HFFc6 (cell line): ENCODE measurements at regions not wholly inside any gene's neighbourhood (a gene's known extent, or its start where the extent isn't known, plus 50 kb on each side); places are given as distances from the start of the nearest gene placed in this dataset.

Experiments
- DNase-seq: peaks from one replicate; pipeline ENCODE4 v3.0.0-alpha.2; 2018
- H3K27ac Mint-ChIP-seq: 2 replicates; pipeline ENCODE4 v1.8.0; 2020; ENCODE audit warnings: mild to moderate bottlenecking, mixed read lengths
- H3K27me3 Mint-ChIP-seq: 2 replicates; pipeline ENCODE4 v1.8.0; 2021; ENCODE audit warnings: mild to moderate bottlenecking, moderate library complexity, mixed read lengths; ENCODE audit not compliant: insufficient read depth
- H3K36me3 Mint-ChIP-seq: 2 replicates; pipeline ENCODE4 v1.8.0; 2021; ENCODE audit warnings: low read depth, mixed read lengths
- H3K4me1 Mint-ChIP-seq: 2 replicates; pipeline ENCODE4 v1.8.0; 2020; ENCODE audit warnings: low read depth, mixed read lengths
- H3K4me3 Mint-ChIP-seq: 2 replicates; pipeline ENCODE4 v1.8.0; 2020; ENCODE audit warnings: mild to moderate bottlenecking, moderate library complexity, mixed read lengths
- H3K9me3 Mint-ChIP-seq: 2 replicates; pipeline ENCODE4 v1.8.0; 2020; ENCODE audit warnings: mild to moderate bottlenecking, mixed read lengths
- CTCF ChIP-seq: fragments of 200-600 bp; sonication (generic); IDR thresholded peaks from 2 replicates; pipeline ENCODE4 v1.5.0; 2021; ENCODE audit warnings: antibody characterized with exemption, mild to moderate bottlenecking

- no peak overlapping the region for H3K27ac Mint-ChIP-seq
- H3K36me3 Mint-ChIP-seq, result peaks cover 10% of the 10 kb centered on the region
- DNase-seq, result no peak
- no peak for TF ChIP-seq CTCF
- H3K9me3 Mint-ChIP-seq, result no peaks in the 10 kb centered on the region
- H3K4me1 Mint-ChIP-seq, result peaks cover 58% of the 10 kb centered on the region
- no peak overlapping the region for H3K4me3 Mint-ChIP-seq
- no peaks in the 10 kb centered on the region; the same call in 1 of the 2 replicates for H3K27me3 Mint-ChIP-seq
Observed at GRCh38 chr2:215738351-215738750, 275.0 kb downstream of the MREG start.

- Mint-ChIP-seq H3K27me3 (no peaks in the 10 kb centered on the region; the same call in 1 of the 2 replicates), H3K36me3 (peaks cover 15% of the 10 kb centered on the region), H3K27ac (no peak overlapping the region; the same call in 1 of the 2 replicates), H3K4me1 (peaks cover 53% of the 10 kb centered on the region), H3K4me3 (no peak overlapping the region), H3K9me3 (no peaks in the 10 kb centered on the region)
- no peak for TF ChIP-seq CTCF
- DNase-seq, result no peak
Observed at GRCh38 chr2:215737477-215737876, 275.9 kb downstream of the MREG start.

- H3K9me3 Mint-ChIP-seq, result no peaks in the 10 kb centered on the region
- H3K4me1 Mint-ChIP-seq, result peaks cover 47% of the 10 kb centered on the region
- peak overlapping the region; percentile 51 for H3K27ac Mint-ChIP-seq
- peaks cover 15% of the 10 kb centered on the region for H3K36me3 Mint-ChIP-seq
- peak overlapping the region; percentile 17; the same call in 1 of the 2 replicates for H3K4me3 Mint-ChIP-seq
- peak; percentile 72 for TF ChIP-seq CTCF
- H3K27me3 Mint-ChIP-seq, result no peaks in the 10 kb centered on the region
- DNase-seq, result peak; percentile 44
Observed at GRCh38 chr2:215736653-215737290, 276.6 kb downstream of the MREG start.

- Mint-ChIP-seq H3K27me3 (no peaks in the 10 kb centered on the region), H3K4me3 (no peak overlapping the region), H3K4me1 (peaks cover 46% of the 10 kb centered on the region), H3K36me3 (peaks cover 10% of the 10 kb centered on the region), H3K27ac (no peak overlapping the region), H3K9me3 (no peaks in the 10 kb centered on the region)
- no peak for TF ChIP-seq CTCF
- DNase-seq, result no peak
Observed at GRCh38 chr2:215731108-215731658, 282.2 kb downstream of the MREG start.

- DNase-seq, result peak; percentile 40
- Mint-ChIP-seq H3K4me1 (peaks cover 46% of the 10 kb centered on the region), H3K27ac (no peak overlapping the region), H3K36me3 (peaks cover 12% of the 10 kb centered on the region), H3K27me3 (no peaks in the 10 kb centered on the region), H3K4me3 (no peak overlapping the region), H3K9me3 (no peaks in the 10 kb centered on the region; the same call in 1 of the 2 replicates)
- no peak for TF ChIP-seq CTCF
Observed at GRCh38 chr2:215729985-215730620, 283.2 kb downstream of the MREG start.
